ENCODE measurements at regions not wholly inside any gene's neighbourhood (a gene's known extent, or its start where the extent isn't known, plus 50 kb on each side); places are given as distances from the start of the nearest gene placed in this dataset.
A peak's percentile ranks its signal among the peaks of the same experiment; 100 is the strongest.

- H3K9ac ChIP-seq (ENCODE audit: insufficient read depth, low read length): no peak overlapping the region
- H2AFZ ChIP-seq (ENCODE audit: low read length): no peak overlapping the region
- no peak overlapping the region for H3K27ac ChIP-seq (ENCODE audit: insufficient read depth, low read length)
- H3K4me2 ChIP-seq (ENCODE audit: extremely low read depth, insufficient read depth, low read length): no peak overlapping the region
- no peak for TF ChIP-seq CTCF (conservative IDR thresholded peaks at IDR 0.05 in 1 of 2, IDR thresholded peaks at IDR 0.05 in 1 of 2; ENCODE audit: low read depth in 1 of 2, low read length in 2 of 2)
- no peaks in the 10 kb centered on the region for H3K36me3 ChIP-seq (ENCODE audit: control insufficient read depth, insufficient read depth, low read length)
- H4K20me1 ChIP-seq (ENCODE audit: control insufficient read depth, extremely low read depth, insufficient read depth, low read length): no peaks in the 10 kb centered on the region
- DNase-seq (ENCODE audit: low read depth in 2 of 2): no peak
- H3K79me2 ChIP-seq (ENCODE audit: control insufficient read depth, insufficient read depth, low read length): no peaks in the 10 kb centered on the region
- H3K27me3 ChIP-seq (ENCODE audit: control insufficient read depth, insufficient read depth, low read length): no peaks in the 10 kb centered on the region
- no peaks in the 10 kb centered on the region for H3K9me3 ChIP-seq (ENCODE audit: control insufficient read depth, insufficient read depth, low read depth, low read length)
- peaks cover 5% of the 10 kb centered on the region for H3K4me1 ChIP-seq (ENCODE audit: control insufficient read depth, extremely low read depth, insufficient read depth, low read length)
- H3K4me3 ChIP-seq (replicated peaks in 1 of 4; ENCODE audit: control extremely low read depth in 1 of 4, insufficient read depth in 1 of 4, low read depth in 3 of 4, low read length in 4 of 4): no peak overlapping the region
Observed at GRCh38 chr21:26406526-26406925, 166.6 kb downstream of the CYYR1 start.

- no peaks in the 10 kb centered on the region for H3K79me2 ChIP-seq (ENCODE audit: control insufficient read depth, insufficient read depth, low read length)
- H3K27ac ChIP-seq (ENCODE audit: insufficient read depth, low read length): no peak overlapping the region
Observed at GRCh38 chr21:26405735-26406361, 167.2 kb downstream of the CYYR1 start.

GRCh38 chr21:26405071-26405470 lies 168.0 kb downstream of the CYYR1 start:
- Histone ChIP-seq H3K9me3 (ENCODE audit: control insufficient read depth, insufficient read depth, low read depth, low read length) (no peaks in the 10 kb centered on the region), H3K27me3 (ENCODE audit: control insufficient read depth, insufficient read depth, low read length) (no peaks in the 10 kb centered on the region), H4K20me1 (ENCODE audit: control insufficient read depth, extremely low read depth, insufficient read depth, low read length) (no peaks in the 10 kb centered on the region), H2AFZ (ENCODE audit: low read length) (no peak overlapping the region), H3K27ac (ENCODE audit: insufficient read depth, low read length) (no peak overlapping the region), H3K4me3 (replicated peaks in 1 of 4; ENCODE audit: control extremely low read depth in 1 of 4, insufficient read depth in 1 of 4, low read depth in 3 of 4, low read length in 4 of 4) (no peak overlapping the region), H3K36me3 (ENCODE audit: control insufficient read depth, insufficient read depth, low read length) (no peaks in the 10 kb centered on the region), H3K9ac (ENCODE audit: insufficient read depth, low read length) (no peak overlapping the region), H3K79me2 (ENCODE audit: control insufficient read depth, insufficient read depth, low read length) (no peaks in the 10 kb centered on the region), H3K4me2 (ENCODE audit: extremely low read depth, insufficient read depth, low read length) (no peak overlapping the region), H3K4me1 (ENCODE audit: control insufficient read depth, extremely low read depth, insufficient read depth, low read length) (peaks cover 5% of the 10 kb centered on the region)
- peak; percentile 13 to 55 for DNase-seq (ENCODE audit: low read depth in 2 of 2)
- TF ChIP-seq CTCF (conservative IDR thresholded peaks at IDR 0.05 in 1 of 2, IDR thresholded peaks at IDR 0.05 in 1 of 2; ENCODE audit: low read depth in 1 of 2, low read length in 2 of 2) (no peak), EZH2 (IDR thresholded peaks at IDR 0.05; ENCODE audit: low read length, missing control alignments) (no peak)

More at GRCh38 chr21:26405735-26406361, 167.2 kb downstream of the CYYR1 start:
- no peak overlapping the region for H3K9ac ChIP-seq (ENCODE audit: insufficient read depth, low read length)
- peaks cover 5% of the 10 kb centered on the region for H3K4me1 ChIP-seq (ENCODE audit: control insufficient read depth, extremely low read depth, insufficient read depth, low read length)
- H3K9me3 ChIP-seq (ENCODE audit: control insufficient read depth, insufficient read depth, low read depth, low read length): no peaks in the 10 kb centered on the region
- H3K4me3 ChIP-seq (replicated peaks in 1 of 4; ENCODE audit: control extremely low read depth in 1 of 4, insufficient read depth in 1 of 4, low read depth in 3 of 4, low read length in 4 of 4): no peak overlapping the region
- no peaks in the 10 kb centered on the region for H4K20me1 ChIP-seq (ENCODE audit: control insufficient read depth, extremely low read depth, insufficient read depth, low read length)
- H2AFZ ChIP-seq (ENCODE audit: low read length): peak overlapping the region; percentile 64
- DNase-seq (ENCODE audit: low read depth in 2 of 2): peak; percentile 75 to 91
- H3K4me2 ChIP-seq (ENCODE audit: extremely low read depth, insufficient read depth, low read length): no peak overlapping the region
- H3K36me3 ChIP-seq (ENCODE audit: control insufficient read depth, insufficient read depth, low read length): no peaks in the 10 kb centered on the region
- no peak for TF ChIP-seq EZH2 (IDR thresholded peaks at IDR 0.05; ENCODE audit: low read length, missing control alignments)
- TF ChIP-seq CTCF (conservative IDR thresholded peaks at IDR 0.05 in 1 of 2, IDR thresholded peaks at IDR 0.05 in 1 of 2; ENCODE audit: low read depth in 1 of 2, low read length in 2 of 2): no peak
- H3K27me3 ChIP-seq (ENCODE audit: control insufficient read depth, insufficient read depth, low read length): no peaks in the 10 kb centered on the region

Data from fibroblast of lung (primary cell).